Heart left ventricle (tissue), 13 donors: ENCODE measurements at regions not wholly inside any gene's neighbourhood (a gene's known extent, or its start where the extent isn't known, plus 50 kb on each side); places are given as distances from the start of the nearest gene placed in this dataset.

Experiments
- POLR2A ChIP-seq, 2 donors: fragments of 450-650 bp; IDR thresholded peaks; one replicate each; pipeline ENCODE4 v1.6.1; 2017; ENCODE audit warnings: antibody characterized with exemption in 2 of 2, mild to moderate bottlenecking in 2 of 2, moderate library complexity in 2 of 2
- TF ChIP-seq, protein P1 (sequence below), 12 donors: fragments of 200-600 bp; sonication (generic) in 4 of 12; IDR thresholded peaks; one replicate each; pipeline versions ENCODE4 v1.5.0 to v1.8.0; 2018 to 2022; ENCODE audit warnings: antibody characterized with exemption in 12 of 12, mild to moderate bottlenecking in 5 of 12
- donor health status: ischemic (EF 13 %, LVEDD 7.1; RV severe dilation, severe dysfunction).
- donor health status: DM: no; HTN: yes; CAD: no.
- donor health status: DM: no; HTN: no; CAD: no.
- donor health status: ischemic (EF 25% LVEDD 6.9; RV normal size, moderate dysfunction).
- donor health status: ischemic (EF 25% LVEDD 5.7; RV mildly dilated, moderate dysfunction).
- donor health status: ischemic (EF 35%, LVEDD 5.7; RV mildly dilated, moderate dysfunction).
- donor health status: nonischemic (EF 11% LVEDD 7.7; RV severe dilation, severe dysfunction).
- donor health status: DM: yes; HTN: yes; CAD: no.
- donor health status: PGD.
- donor health status: ischemic (EF 29% LVEDD 5.4; RV normal size, mild dysfunction).
- donor health status: nonischemic (EF 23%, LVEDD 6.1; RV moderate dilation, normal function).

GRCh38 chr13:78137404-78138142, 218.9 kb upstream of the EDNRB start:
- TF ChIP-seq, protein P1, sequence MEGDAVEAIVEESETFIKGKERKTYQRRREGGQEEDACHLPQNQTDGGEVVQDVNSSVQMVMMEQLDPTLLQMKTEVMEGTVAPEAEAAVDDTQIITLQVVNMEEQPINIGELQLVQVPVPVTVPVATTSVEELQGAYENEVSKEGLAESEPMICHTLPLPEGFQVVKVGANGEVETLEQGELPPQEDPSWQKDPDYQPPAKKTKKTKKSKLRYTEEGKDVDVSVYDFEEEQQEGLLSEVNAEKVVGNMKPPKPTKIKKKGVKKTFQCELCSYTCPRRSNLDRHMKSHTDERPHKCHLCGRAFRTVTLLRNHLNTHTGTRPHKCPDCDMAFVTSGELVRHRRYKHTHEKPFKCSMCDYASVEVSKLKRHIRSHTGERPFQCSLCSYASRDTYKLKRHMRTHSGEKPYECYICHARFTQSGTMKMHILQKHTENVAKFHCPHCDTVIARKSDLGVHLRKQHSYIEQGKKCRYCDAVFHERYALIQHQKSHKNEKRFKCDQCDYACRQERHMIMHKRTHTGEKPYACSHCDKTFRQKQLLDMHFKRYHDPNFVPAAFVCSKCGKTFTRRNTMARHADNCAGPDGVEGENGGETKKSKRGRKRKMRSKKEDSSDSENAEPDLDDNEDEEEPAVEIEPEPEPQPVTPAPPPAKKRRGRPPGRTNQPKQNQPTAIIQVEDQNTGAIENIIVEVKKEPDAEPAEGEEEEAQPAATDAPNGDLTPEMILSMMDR (IDR thresholded peaks at IDR 0.05), result peak; percentile 56 to 82 (median 68)
- no peak for TF ChIP-seq POLR2A (IDR thresholded peaks at IDR 0.05)
